Adrenal gland (tissue), 5 donors: ENCODE measurements at regions not wholly inside any gene's neighbourhood (a gene's known extent, or its start where the extent isn't known, plus 50 kb on each side); places are given as distances from the start of the nearest gene placed in this dataset.

ENCODE experiments used
- POLR2A ChIP-seq, 2 donors: fragments of 450-650 bp; IDR thresholded peaks; one replicate each; pipeline ENCODE4 v1.6.1; 2017; ENCODE audit warnings: antibody characterized with exemption in 2 of 2, mild to moderate bottlenecking in 2 of 2, moderate library complexity in 1 of 2
- TF ChIP-seq, protein P1 (sequence below), 6 experiments: fragments of 450-650 bp in 4 of 6; fragments of 200-600 bp in 2 of 6; sonication (generic) in 1 of 6; IDR thresholded peaks; 1 replicate in 5 of 6; 2 replicates in 1 of 6; pipeline versions ENCODE4 v1.5.1 to v1.8.0; 2016 to 2021; ENCODE audit warnings: antibody characterized with exemption in 6 of 6, mild to moderate bottlenecking in 2 of 6, moderate library complexity in 1 of 6
- donor health status: DM: no; HTN: no; CAD: no.

DNA sequence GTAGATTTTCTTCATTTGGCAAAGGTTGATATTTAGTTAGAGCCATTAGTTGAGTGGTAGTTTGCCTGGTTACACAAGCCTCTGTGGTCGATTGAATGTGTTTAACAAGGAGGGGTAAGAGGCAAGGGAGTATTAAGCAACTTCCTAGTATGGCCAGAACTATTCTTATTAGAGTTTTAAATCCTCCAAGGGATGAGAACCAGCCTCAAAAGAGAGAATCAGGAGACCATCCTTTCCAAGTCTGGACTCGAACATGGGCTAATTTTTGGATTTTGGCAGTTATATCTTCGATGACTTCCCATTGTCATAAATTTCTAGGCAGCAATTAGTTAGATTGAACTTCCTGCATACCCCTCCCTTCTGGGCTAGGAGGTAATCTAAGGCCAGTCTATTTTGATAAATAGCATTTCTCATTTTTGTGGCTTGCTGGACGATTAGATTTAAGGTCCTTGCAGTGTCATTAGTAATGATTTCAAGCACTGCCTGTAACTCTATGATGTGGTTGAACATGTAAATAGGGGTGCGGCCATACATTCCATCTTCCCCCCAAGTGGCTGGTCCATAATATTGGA, 219.5 kb upstream of the KCND2 start:
- TF ChIP-seq, protein P1, sequence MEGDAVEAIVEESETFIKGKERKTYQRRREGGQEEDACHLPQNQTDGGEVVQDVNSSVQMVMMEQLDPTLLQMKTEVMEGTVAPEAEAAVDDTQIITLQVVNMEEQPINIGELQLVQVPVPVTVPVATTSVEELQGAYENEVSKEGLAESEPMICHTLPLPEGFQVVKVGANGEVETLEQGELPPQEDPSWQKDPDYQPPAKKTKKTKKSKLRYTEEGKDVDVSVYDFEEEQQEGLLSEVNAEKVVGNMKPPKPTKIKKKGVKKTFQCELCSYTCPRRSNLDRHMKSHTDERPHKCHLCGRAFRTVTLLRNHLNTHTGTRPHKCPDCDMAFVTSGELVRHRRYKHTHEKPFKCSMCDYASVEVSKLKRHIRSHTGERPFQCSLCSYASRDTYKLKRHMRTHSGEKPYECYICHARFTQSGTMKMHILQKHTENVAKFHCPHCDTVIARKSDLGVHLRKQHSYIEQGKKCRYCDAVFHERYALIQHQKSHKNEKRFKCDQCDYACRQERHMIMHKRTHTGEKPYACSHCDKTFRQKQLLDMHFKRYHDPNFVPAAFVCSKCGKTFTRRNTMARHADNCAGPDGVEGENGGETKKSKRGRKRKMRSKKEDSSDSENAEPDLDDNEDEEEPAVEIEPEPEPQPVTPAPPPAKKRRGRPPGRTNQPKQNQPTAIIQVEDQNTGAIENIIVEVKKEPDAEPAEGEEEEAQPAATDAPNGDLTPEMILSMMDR (IDR thresholded peaks at IDR 0.05) = no peak
- TF ChIP-seq POLR2A (IDR thresholded peaks at IDR 0.05) = no peak
